ENCODE measurements at regions not wholly inside any gene's neighbourhood (a gene's known extent, or its start where the extent isn't known, plus 50 kb on each side); places are given as distances from the start of the nearest gene placed in this dataset.
"Not testable (repeated sequence)": the region's sequence is repeated elsewhere in the genome, so short reads cannot be mapped to it uniquely, and the experiment has no call there.

DNA sequence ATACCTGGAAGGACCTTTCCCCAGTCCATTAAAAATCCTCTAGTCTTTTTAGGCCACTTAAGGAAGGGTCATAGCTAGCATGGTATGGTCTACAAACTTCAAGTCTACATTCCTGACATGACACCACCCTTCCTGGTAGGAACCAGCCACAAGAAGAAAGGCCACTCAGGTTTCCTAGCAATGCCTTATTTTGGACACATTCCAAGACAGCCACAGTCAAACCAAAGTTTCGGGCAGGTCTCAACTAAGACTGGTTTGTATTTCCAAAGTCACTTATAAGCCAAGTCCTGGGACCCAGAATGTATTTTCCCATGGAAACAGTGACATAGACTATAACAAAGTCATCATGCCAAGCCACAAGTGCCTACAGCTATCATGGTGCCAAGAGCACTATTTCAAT lies 50.6 kb upstream of the SLC44A3 start:
- no peak for DNase-seq

DNA sequence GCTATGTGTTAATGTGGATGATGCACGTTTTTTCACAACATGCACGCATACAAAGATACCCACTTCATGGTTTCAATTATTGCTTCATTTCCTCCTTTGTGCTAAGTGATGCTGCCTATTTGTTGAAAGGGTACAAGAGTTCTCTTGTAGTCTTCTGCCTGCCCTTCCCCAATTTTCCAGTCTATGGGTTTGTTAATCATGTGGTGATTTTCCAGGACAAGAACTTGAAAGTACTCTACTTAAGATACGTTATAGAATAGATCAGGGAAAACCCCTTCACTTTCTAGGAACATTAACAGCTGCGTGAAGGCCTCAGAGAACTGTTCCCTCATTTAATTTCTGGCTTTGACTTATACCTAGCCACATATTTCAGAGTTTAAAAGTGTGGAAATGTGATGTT lies 52.1 kb upstream of the SLC44A3 start:
- peak; percentile 71 to 72 for DNase-seq

DNA sequence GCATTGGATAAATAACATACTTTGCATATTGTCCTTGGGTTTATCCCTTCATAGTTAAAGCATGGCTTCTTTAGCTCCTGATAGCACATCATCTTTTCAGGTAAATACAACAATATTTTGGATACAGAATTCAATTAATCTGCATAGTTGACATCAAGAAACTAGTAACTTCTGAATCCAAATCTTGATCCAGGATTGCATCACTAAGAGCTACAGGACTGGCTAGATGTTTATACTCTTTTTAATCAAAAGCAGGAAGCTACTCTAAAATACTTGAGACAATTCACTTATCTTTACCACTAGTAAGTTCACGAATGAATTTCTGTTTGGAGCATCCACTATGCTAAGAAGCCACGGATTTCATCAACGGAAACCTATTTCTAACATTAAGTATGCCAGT lies 54.2 kb upstream of the SLC44A3 start:
- no peak for DNase-seq

DNA sequence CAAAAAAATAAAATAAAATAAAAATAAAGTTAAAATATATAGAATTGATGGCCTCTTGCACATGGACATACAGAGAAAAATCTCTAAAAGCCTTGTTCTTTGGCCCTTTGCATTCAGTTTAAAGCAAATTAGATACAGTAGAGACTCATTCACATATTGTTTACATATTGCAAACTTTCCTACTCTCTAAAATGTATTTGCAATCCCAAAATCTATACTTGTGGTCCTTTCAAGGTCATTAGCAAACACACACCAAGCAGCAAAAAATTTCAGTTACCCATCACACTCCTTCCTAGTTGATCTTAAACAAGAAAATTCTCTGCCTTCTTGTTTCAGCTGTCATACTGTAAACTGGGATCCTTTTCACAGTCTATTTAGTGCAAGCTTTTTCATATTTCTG lies 61.0 kb upstream of the SLC44A3 start:
- DNase-seq = no peak

DNA sequence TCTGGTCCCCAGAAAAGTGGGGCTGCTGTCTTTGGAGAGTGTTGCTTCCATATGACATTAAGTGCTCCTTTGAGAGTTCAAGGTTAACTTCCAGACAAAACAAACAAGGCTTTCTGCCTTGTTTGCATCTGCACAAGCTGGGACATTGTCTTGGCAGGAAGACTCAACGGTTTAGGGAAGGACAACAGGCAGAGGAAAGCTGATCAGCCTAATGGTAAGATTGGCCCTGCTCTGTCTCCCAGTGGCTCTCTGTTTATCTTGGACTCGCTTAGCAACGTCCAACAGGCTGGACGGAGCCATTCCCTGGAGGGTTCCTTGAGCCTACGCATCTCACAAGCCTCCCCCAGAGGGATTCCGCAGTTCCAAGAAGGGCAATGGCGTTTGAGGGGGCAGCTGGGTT lies 62.2 kb upstream of the SLC44A3 start:
- no peak for DNase-seq

DNA sequence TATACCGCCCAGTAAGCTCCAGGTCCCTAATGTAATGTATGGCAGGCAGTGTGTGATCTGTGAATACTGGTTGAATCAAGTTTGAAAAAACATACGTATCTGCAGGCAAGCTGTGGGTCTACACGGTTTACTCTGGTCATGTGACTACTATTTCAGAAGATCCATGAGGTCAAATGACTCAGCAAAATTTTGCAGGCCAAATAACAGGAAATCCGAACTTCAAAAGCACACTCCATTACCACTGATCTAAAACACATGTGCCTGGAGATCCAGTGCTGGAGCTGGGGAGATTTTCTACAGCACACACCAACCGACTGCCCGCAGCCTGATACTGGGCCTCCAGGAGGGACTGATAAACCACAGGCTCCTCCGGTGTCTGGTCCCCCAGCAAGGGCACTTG lies 64.5 kb upstream of the SLC44A3 start:
- DNase-seq = peak; percentile 56 to 64

DNA sequence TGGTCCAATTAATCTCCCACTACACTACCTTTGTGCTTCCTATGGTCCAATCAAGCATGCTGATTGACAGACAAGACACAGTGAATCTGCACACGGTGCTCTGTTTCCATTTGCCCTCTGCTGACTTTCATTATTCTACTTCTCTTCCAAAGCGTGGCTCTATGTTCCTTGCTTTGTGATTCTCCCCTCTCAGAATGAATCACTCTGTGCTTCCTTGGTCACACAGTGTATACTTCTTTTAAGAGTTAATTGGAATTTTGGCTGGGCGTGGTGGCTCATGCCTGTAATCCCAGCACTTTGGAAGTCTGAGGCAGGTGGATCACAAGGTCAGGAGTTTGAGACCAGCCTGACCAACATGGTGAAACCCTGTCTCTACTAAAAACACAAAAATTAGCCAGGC lies 65.1 kb upstream of the SLC44A3 start:
- DNase-seq = not testable (repeated sequence)

DNA sequence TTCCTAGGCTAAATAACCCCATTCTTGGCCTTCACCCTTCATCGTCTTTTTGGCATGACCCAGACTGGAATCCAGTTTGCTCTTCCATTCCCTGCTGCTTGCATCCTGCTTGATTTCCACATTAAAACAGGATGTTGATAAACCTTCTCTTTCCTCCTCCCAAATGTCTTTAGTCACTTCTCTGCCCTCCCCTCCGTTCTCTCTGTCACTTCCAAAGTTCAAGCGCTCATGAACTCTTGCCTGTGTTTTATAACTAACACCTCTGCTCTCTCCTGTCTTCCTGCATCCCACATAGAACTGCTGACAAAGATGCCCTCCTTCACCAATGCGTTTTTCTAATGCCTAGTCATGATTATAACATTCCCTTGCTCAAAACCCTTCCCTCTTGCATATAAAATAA lies 65.6 kb upstream of the SLC44A3 start:
- DNase-seq = no peak

DNA sequence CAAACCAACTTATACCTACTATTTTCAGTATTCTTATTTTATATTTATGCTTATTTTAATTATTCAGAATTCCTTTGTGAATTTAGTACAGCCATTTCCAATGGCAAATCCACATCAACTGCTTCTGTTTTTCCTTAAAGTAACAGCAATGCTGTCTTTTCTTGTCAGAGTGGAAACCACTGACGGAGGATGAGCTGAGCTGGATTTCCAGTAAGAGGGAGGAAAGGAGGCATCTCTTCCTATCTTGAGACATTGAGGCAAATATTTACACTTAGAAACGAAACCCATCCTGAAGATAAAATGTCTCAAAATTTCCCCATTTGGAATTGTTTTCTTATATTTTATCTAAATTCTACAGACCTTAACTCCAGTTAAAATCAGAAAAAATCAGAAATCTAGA lies 66.1 kb upstream of the SLC44A3 start:
- no peak for DNase-seq

DNA sequence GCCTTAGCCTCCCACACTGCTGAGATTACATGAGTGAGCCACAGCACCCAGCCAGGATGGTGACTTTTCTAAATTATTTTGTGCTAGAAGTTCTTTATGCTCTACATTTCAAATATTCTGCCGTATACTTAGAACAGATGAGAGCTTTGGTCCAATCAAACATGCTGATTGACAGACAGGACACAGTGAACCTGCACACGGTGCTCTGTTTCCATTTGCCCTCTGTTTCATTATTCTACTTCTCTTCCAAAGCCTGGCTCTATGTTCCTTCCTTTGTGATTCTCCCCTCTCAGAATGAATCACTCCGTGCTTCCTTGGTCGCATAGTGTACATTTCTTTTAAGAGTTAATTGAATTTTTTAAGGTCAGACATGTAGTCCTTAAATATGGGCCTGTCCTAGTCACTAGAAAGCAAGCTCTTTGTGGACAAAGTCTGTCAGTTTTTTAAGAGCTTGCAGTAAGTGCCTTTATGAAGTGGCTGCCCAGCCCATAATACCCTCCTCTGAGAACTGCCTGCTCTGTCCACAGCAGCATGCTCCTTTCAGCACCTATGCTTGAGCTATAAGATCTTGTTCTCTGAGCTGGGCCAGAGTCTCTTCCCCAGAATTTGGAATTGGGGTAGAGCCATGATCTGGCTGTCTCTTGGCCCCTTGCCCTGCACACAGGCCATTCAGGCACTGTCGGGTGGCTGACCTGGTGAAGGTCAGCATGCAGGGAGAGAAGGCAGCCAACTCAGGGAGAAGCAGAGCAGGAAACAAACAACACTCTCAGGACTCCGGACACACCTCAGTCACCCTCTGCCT lies 66.8 kb upstream of the SLC44A3 start:
- DNase-seq = no peak

DNA sequence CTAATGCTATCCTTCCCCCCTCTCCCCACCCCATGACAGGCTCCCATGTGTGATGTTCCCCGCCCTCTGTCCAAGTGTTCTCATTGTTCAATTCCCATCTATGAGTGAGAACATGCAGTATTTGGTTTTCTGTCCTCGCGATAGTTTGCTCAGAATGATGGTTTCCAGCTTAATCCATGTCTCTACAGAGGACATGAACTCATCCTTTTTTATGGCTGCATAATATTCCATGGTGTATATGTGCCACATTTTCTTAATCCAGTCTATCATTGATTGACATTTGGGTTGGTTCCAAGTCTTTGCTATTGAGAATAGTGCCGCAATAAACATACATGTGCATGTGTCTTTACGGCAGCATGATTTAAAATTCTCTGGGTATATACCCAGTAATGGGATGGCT lies 68.7 kb upstream of the SLC44A3 start:
- not testable (repeated sequence) for DNase-seq

DNA sequence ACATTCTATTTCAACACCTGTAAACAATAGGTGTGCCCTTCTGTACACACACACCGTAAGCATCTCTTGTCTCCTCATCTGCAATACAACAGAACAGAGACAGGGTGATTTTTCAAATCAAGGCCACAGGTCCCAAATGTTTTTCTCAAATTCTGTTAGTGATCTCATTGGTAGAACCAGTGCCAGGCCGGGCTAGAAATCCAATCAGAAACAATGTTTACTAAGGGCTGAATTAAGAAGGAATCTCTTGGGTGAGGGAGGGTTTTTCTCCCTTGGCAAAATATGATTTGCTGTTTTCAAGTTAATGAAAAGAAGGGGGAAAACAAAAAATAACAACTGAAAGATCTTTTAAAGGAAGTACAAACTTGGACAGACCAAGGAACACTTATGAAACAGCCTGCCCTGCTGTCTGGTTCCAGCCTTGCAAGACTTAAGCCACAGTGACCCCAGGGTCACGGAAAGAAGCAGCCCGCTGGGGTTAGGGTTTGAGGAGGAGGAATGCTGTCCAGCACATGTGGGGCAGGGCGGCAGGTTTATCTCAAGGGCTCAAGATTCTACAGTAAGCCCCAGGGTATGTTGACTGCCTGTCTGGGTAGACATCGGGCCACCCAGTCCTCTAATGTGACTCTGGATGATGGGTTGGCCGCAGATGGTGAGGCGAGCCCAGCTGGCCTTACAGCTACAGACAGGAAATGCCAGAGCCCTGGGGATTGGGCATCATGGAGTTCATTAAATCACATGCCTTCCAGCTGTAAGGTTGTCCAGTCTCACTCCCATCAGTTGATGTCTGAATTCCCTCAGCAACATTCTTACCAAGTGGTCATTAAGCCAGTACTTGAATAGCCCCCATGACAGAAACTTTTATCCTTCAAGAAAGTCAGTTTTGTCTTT lies 73.3 kb upstream of the SLC44A3 start:
- no peak for DNase-seq

DNA sequence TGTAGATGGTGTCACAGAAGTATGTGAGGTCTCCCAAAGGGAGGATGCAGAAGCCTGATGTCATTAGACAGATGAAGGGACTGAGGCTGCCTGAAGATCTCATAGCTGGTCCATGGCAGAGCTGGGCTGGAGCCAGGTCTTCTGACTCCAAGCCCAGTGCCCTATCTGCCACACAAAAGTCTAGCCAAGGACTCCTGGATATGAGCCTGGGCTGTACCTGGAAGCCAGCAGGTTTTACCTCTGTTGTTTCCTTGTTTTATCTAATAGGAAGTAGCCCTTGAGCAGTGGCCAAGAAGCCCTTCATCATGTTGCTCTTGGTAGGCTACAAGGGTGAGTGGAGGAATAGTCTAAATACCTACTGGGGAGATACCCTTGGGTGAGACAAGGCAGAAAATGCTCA lies 74.4 kb upstream of the SLC44A3 start:
- DNase-seq = no peak

DNA sequence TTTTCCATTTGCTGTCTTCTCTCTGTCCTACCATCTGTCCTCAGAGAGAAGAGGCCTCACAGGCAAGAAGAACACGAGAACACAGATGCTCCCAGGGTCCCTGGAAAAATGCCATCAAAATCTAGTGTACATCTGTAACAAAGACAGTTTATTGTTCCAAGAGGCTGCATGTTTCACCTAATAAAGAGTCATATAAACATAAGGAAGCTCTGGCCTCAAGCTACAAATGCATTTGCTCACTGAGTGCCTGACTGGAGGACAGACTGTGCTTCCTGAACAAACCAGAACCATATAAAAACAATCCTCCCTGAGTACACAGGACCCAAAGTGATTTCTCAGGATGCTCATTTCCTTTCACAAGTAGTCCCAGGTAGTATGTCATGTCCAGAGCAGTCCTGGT lies 76.3 kb upstream of the SLC44A3 start:
- no peak for DNase-seq

DNA sequence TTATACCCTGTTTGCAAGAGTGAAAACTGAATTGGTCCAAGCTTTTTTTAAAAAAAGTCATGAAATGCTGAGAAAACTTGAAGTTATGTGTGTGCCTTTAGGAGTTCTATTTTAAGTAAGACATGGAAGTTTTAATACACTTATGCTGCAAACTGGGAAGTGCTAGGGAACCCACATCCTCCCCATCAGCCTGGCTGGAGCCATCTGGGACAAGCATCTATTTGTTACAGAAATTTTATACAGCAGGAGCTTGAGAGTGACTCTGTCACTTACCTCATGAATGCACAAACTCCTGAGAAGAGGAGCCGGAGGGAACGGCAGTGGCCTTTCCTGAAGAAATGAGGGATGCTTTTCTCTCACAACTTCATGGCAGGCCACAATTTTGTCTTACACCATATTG lies 78.2 kb upstream of the SLC44A3 start:
- DNase-seq = no peak

DNA sequence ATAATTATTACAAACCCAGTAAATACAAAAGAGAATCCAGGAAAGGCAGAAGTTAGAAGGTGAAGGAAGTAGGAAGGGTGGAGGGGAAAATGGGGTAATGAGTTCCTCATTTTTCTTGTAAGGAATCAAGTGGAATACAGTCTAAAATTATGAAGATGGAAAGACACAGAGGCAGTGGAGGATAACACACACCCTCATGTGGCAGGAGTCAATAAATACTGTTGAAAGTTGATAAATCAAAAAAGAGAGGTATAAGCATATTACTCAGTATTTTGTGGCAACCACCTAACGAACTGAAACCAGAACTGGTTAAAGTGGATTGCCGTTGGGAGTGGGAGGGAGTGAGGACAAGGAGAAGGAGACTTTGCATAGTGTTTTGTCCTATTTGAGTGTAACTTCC lies 78.6 kb upstream of the SLC44A3 start:
- DNase-seq = peak; percentile 68 to 84

DNA sequence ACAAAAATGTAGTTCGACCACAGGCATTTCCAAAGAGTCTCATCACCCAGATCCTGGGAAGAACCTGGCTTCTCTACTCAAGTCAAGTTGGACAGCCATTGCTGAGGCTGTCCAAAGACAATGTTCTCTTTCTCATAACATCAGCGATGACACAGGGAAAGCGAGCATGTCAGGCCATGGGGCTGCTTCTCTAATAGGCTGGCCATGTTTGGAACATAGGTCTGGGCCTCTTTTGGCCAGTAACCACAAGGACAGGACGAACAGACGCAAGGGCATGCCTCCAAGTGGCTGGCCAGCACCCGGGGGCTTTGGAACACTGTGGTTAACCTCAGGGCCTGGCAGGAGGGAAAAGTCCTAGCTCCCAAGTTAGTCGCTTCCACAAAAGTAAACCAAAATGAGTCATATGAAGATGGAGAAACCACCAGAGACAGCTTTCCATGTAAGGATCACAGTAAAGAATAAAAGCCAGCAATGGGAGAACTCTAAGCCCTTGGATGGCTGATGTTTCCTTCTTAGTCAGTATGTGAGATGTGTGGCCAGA lies 80.6 kb upstream of the SLC44A3 start:
- peak in 1 of 2 donors; percentile 30 for DNase-seq

DNA sequence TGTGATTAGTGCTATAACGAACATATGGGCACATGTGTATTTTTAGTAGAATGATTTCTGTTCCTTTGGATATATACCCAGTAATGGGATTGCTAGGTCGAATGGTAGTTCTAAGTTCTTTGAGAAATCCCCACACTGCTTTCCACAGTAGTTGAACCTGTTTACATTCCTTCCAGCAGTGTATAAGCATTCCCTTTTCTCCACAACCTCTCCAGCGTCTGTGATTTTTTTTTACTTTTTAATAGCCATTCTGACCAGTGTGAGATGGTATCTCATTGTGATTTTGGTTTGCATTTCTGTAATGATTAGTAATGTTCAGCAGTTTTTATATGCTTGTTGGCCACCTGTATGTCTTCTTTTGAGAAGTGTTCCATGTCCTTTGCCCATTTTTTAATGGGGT lies 81.8 kb upstream of the SLC44A3 start:
- DNase-seq = no peak

DNA sequence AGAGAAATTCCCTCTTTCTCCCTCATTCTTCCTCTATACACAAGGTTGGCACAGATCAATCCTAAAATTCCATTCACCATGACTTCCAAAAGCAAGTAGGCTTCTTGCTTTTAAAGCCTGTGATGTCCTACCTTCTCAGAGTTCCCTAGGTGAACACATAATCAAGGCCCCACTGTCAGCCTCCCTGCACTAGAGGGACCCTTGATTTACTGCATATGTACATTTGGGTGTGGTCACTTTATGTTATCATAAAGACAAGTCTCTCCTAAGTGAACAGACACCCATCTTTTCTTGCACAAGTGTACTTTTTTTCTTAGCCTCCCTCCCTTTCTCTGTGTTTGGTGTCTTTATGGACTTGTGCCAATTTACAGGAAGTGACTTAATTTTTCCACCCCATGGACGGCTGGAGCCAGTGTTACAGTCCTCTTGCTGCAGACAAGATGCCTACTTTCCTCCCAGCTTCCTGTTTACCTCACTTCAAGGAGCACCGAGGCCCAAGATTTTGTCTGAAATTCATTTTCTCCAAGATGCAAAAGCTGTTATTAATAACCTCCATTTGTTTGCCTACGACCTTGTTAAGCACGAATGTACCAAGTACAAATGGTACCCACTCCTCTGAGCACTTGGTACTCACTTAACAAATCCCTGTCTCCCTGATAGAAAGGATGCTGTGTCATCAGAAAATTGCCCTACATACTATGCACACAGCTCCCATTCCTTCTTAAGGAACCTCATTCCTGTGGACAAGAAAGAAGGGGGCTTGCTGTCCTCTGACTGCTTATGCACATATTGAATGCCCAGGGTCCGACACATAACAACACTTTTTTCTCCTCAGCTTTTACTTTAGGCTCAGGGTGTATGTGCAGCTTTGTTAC lies 82.8 kb upstream of the SLC44A3 start:
- DNase-seq = no peak

DNA sequence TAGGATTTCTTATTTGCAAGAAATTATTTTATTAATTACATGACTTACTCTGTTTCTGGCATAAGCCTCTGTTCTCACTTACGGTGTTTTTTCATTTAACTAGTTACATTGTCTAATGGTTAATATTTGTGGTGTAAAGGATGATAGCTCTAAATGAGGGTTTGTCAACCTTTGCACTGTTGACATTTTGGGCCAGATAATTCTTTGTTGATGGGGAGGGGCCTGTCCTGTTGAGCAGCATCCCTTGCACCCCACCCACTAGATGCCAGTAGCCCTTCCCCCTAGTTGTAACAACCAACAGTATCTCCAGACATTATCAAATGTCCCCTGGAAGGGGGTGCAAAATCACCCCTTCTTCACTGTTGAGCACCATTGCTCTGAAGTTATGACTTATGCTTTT lies 83.6 kb upstream of the SLC44A3 start:
- no peak for DNase-seq

DNA sequence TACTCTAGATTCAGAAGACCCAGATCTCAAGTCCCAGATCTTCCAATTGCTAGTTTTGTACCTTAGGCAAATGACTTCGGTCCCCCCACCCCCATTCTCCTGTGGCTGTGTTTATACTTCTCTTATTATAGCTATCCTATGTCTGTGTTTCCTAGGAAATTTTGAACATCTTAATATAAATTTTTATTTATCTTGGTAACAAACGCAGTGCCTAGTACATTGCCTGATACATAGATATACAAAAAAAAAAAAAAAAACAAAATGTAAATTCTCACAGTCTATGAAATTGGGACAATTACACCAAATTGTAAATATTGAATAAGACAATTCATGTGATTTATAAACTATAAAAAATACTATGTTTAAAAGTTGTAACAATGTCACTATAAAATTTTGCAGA lies 84.1 kb upstream of the SLC44A3 start:
- no peak for DNase-seq

DNA sequence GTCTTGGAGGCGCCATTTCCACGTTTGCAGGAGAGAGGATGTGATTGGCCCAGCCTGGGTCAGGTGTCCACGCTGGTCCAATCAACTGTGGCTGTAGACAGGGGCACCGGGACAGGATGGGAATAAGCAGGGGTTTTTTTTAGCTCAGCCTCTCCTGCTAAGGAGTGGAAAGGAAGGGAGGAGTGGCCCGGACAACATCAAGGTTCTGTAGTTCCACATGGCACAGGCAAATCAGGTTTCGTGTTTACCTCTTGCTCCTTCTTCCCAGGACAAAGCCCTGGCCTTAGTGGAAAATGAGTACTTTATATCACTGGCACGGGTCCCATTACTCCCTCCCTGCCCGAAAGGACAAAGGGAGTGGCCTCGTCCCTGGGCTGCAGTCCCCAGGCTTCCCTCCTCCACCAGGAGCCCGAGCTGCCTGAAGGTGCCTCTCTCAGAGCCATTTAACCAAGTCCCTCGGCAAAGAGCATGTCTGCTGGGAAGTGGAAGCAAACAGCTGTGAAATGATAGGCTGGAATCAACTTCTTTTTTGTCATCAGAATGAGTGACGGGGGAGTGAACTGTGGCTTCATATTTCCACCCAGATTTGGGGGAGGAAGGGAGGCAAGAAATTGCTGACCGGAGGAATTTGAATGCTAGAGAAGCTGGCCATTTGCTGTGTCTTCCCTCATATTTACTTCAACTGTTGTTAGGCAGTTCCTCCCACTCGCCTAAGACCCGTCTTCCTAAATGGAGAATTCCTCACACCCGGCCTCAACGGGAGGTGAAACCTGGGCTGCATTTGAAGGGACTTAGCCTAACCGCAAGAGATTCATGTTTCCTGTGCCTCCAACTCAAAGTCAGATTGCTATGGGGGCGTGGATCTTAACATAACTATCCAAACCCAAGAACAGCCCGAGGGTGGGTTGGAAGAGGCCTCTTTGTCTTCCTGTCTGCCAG lies 84.9 kb upstream of the SLC44A3 start:
- peak; percentile 44 to 72 for DNase-seq

Data from inflammatory macrophage treated with lipopolysaccharide for 1 hour (primary cell).